ENCODE measurements at regions not wholly inside any gene's neighbourhood (a gene's known extent, or its start where the extent isn't known, plus 50 kb on each side); places are given as distances from the start of the nearest gene placed in this dataset.

DNA sequence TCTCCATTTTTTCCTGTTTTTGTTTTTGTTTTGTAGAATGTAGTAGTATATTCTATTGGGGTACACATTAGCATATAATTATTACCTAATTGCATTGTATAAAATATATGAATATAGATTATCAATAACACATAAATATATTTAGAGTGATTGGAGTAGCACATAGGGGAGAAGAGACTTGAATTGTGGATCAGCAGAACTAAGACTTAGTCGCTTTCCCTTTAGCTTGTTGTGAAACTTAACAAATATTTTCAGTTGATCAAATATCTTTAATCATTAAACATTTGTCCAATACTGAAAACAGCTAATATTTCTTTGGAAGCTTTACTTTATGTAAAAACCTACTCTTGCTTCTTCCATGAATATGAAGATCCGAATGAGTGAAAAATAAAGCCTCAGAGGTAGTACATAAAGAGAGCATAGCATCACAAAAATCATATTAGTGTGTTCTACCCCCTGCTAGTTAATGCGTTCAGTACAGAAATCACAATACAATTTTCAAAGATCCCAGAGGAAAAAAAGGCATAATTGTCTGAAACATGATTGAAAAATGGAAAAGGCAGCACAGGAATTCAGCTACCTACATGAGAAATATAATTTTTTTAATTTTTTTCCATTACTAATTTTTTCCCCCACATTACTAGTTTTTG lies 1348.0 kb upstream of the PRR20A start:
- Histone ChIP-seq H3K36me3 (no peaks in the 10 kb centered on the region), H3K4me3 (no peak overlapping the region), H3K4me1 (no peaks in the 10 kb centered on the region), H3K27ac (no peak overlapping the region), H3K9me3 (no peaks in the 10 kb centered on the region), H3K27me3 (no peaks in the 10 kb centered on the region)
- DNase-seq (no peak), ATAC-seq (ENCODE audit: low FRiP score in 2 of 2) (no peak)
- TF ChIP-seq POLR2A (IDR thresholded peaks at IDR 0.05): no peak
- TF ChIP-seq, protein P1, sequence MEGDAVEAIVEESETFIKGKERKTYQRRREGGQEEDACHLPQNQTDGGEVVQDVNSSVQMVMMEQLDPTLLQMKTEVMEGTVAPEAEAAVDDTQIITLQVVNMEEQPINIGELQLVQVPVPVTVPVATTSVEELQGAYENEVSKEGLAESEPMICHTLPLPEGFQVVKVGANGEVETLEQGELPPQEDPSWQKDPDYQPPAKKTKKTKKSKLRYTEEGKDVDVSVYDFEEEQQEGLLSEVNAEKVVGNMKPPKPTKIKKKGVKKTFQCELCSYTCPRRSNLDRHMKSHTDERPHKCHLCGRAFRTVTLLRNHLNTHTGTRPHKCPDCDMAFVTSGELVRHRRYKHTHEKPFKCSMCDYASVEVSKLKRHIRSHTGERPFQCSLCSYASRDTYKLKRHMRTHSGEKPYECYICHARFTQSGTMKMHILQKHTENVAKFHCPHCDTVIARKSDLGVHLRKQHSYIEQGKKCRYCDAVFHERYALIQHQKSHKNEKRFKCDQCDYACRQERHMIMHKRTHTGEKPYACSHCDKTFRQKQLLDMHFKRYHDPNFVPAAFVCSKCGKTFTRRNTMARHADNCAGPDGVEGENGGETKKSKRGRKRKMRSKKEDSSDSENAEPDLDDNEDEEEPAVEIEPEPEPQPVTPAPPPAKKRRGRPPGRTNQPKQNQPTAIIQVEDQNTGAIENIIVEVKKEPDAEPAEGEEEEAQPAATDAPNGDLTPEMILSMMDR (IDR thresholded peaks at IDR 0.05): no peak
- no peak for TF ChIP-seq EP300 (IDR thresholded peaks at IDR 0.05)
- TF ChIP-seq POLR2AphosphoS5 (IDR thresholded peaks at IDR 0.05): no peak
- 87 to 89% methylated on average over 3 of the region's 3 CpGs for WGBS, 2 donors

DNA sequence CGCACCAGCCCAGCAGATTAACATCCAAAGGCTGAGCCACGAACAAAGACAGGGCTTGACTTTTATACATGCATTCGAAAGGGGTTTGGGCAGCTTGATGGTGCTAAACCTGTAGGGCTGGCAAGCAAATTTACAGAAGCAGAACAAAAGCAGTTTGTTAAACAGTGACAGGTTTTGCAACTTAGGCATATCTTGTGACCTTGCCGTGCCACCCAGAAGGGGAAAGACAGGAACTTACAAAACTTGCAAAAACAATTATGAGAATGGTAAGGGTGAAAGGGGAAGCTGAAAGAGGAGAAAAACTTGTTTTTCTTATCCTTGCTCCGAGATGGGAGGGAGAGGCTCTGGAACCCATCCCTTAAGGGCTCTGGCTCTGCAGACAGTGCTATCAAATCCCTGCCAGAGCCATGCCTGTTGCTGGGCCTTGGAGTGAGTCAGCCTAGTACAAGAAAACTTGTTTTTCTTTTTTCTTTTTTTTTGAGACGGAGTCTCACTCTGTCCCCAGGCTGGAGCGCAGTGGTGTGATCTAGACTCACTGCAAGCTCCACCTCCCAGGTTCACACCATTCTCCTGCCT lies 1325.2 kb upstream of the PRR20A start:
- Histone ChIP-seq H3K27me3 (no peaks in the 10 kb centered on the region), H3K4me1 (no peaks in the 10 kb centered on the region), H3K4me3 (no peak overlapping the region), H3K36me3 (no peaks in the 10 kb centered on the region), H3K9me3 (peaks cover 0 to 7% (median 0%) of the 10 kb centered on the region in 4 donors), H3K27ac (no peak overlapping the region)
- ATAC-seq (ENCODE audit: low FRiP score in 2 of 2) (no peak), DNase-seq (no peak)
- WGBS, 2 donors: 69 to 75% methylated on average over 7 of the region's 7 CpGs
- TF ChIP-seq POLR2AphosphoS5 (IDR thresholded peaks at IDR 0.05) (no peak), POLR2A (IDR thresholded peaks at IDR 0.05) (no peak), EP300 (IDR thresholded peaks at IDR 0.05) (no peak)
- TF ChIP-seq, protein P1 (IDR thresholded peaks at IDR 0.05): no peak

DNA sequence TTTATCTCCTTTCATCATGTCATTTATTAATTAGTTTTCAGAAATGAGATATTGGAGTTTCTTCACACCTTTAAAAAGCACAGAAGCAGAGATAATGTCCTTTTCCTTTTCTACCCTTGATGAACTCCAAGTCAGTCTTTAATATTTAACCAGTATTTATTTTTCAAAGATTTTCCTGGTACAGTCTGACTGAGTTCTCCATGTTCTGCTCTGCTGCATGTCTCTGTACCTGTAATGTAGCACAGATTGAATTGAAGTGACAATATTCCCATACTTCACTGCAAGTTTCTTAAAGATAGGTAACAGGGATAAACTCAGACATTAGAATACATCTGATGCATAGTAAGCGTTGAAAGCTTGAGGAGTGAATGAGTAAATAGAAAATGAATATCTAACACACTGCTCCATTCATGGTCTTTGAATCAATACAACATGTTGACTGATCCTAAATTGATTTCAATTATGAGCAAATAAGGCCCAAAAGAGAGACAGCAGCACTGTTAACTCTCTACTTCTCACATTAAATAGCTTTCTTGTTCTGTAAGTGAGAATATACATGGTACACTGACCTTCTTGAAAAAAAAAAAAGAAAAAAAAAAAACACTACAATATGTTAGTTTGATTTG lies 1323.6 kb upstream of the PRR20A start:
- H3K27ac ChIP-seq: no peak overlapping the region

DNA sequence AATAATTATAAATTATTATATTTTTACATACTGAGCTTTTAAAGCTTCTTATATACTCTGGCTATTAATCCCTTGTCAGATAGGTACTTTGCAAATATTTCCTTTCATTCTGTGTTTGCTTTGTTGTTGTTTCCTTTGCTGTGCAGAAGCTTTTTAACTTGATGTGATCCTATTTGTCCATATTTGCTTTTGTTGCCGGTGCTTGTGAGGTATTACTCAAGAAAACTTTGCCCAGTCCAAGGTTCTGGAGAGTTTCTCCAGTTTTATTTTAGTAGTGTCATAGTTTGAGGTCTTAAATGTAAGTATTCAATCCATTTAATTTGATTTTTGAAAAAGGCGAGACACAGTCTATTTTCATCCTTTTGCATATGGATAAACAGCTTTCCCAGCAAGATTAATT lies 1319.9 kb upstream of the PRR20A start:
- Histone ChIP-seq H3K4me1 (no peaks in the 10 kb centered on the region), H3K36me3 (no peaks in the 10 kb centered on the region), H3K9me3 (peaks cover 0 to under 1% (median 0%) of the 10 kb centered on the region in 4 donors), H3K27ac (no peak overlapping the region), H3K4me3 (no peak overlapping the region), H3K27me3 (no peaks in the 10 kb centered on the region)
- TF ChIP-seq, protein P1 (IDR thresholded peaks at IDR 0.05): no peak
- TF ChIP-seq POLR2AphosphoS5 (IDR thresholded peaks at IDR 0.05) (no peak), POLR2A (IDR thresholded peaks at IDR 0.05) (no peak), EP300 (IDR thresholded peaks at IDR 0.05) (no peak)
- ATAC-seq (ENCODE audit: low FRiP score in 2 of 2): no peak
- 78 to 89% methylated on average over 2 of the region's 2 CpGs for WGBS, 2 donors
- no peak for DNase-seq

More for the DNA sequence above, 1323.6 kb upstream of the PRR20A start:
- Histone ChIP-seq H3K27me3 (no peaks in the 10 kb centered on the region), H3K9me3 (peaks cover 0 to 7% (median 0%) of the 10 kb centered on the region in 4 donors), H3K4me1 (no peaks in the 10 kb centered on the region), H3K36me3 (no peaks in the 10 kb centered on the region), H3K4me3 (no peak overlapping the region)
- 73 to 84% methylated on average over 1 of the region's 1 CpG for WGBS, 2 donors
- TF ChIP-seq, protein P1 (IDR thresholded peaks at IDR 0.05): no peak
- no peak for TF ChIP-seq EP300 (IDR thresholded peaks at IDR 0.05)
- TF ChIP-seq POLR2AphosphoS5 (IDR thresholded peaks at IDR 0.05): no peak
- no peak for TF ChIP-seq POLR2A (IDR thresholded peaks at IDR 0.05)
- no peak for DNase-seq
- no peak for ATAC-seq (ENCODE audit: low FRiP score in 2 of 2)
